Thyroid gland (tissue), 4 donors: ENCODE measurements at regions not wholly inside any gene's neighbourhood (a gene's known extent, or its start where the extent isn't known, plus 50 kb on each side); places are given as distances from the start of the nearest gene placed in this dataset.

Experiments
- DNase-seq, 2 donors: peaks; one replicate each; pipeline ENCODE4 v3.0.0-alpha.2; 2019
- H3K27ac ChIP-seq, 3 donors: fragments of 200-600 bp; sonication (generic); 1 replicate in 2 of 3; 2 replicates in 1 of 3; pipeline ENCODE4 v1.5.1; 2016 to 2019; ENCODE audit warnings: mild to moderate bottlenecking in 1 of 3, moderate library complexity in 1 of 3
- H3K27me3 ChIP-seq: fragments of 200-600 bp; sonication (generic); one replicate; pipeline ENCODE4 v1.5.1; 2019
- H3K36me3 ChIP-seq, 2 donors: fragments of 200-600 bp; sonication (generic); one replicate each; pipeline ENCODE4 v1.5.1; 2016 to 2019
- H3K4me1 ChIP-seq, 2 donors: fragments of 200-600 bp; sonication (generic); one replicate each; pipeline ENCODE4 v1.5.1; 2017 to 2019
- H3K4me3 ChIP-seq, 3 donors: fragments of 200-600 bp; sonication (generic); replicated peaks in 1 of 3; 1 replicate in 2 of 3; 2 replicates in 1 of 3; pipeline ENCODE4 v1.5.1; 2016; ENCODE audit warnings: mild to moderate bottlenecking in 1 of 3
- H3K9me3 ChIP-seq: fragments of 200-600 bp; sonication (generic); one replicate; pipeline ENCODE4 v1.5.1; 2017
- CTCF ChIP-seq, 6 experiments: fragments of 200-600 bp in 3 of 6; fragments of 450-650 bp in 3 of 6; sonication (generic) in 3 of 6; IDR thresholded peaks; one replicate each; pipeline ENCODE4 v1.5.1; 2016 to 2019; ENCODE audit warnings: antibody characterized with exemption in 6 of 6, mild to moderate bottlenecking in 2 of 6, inconsistent platforms in 1 of 6, moderate library complexity in 1 of 6
- POLR2A ChIP-seq, 2 donors: fragments of 450-650 bp; IDR thresholded peaks; one replicate each; pipeline ENCODE4 v1.6.1; 2017; ENCODE audit warnings: antibody characterized with exemption in 2 of 2, mild to moderate bottlenecking in 2 of 2, moderate library complexity in 1 of 2
- WGBS, 2 donors: methylation state at CpG; one replicate each; pipeline ENCODE4 v1.1.5; 2017; 5-methylcytosine and 5-hydroxymethylcytosine counted together
- intact Hi-C: fragments of 100-400 bp; cut with DNase I; formaldehyde crosslinking; loops from one replicate; pipeline ENCODE4 v1.15.1; 2023

- WGBS, 2 donors = 80 to 83% methylated on average over 7 of the region's 7 CpGs
These were observed 350.1 kb upstream of the MKI67 start for GRCh38 chr10:128476368-128476725.

GRCh38 chr10:128476845-128477244 lies 350.6 kb upstream of the MKI67 start:
- no peaks in the 10 kb centered on the region for H3K36me3 ChIP-seq
- no peak overlapping the region for H3K27ac ChIP-seq
- H3K4me3 ChIP-seq = no peak overlapping the region
- no peaks in the 10 kb centered on the region for H3K4me1 ChIP-seq
- no peaks in the 10 kb centered on the region for H3K27me3 ChIP-seq
- 22 to 53% methylated on average over 4 of the region's 4 CpGs for WGBS, 2 donors
- H3K9me3 ChIP-seq = no peaks in the 10 kb centered on the region
- no peak for DNase-seq
- TF ChIP-seq CTCF (IDR thresholded peaks at IDR 0.05) = no peak
- intact Hi-C loops = no loop called here

More at GRCh38 chr10:128476368-128476725, 350.1 kb upstream of the MKI67 start:
- H3K4me1 ChIP-seq = no peaks in the 10 kb centered on the region
- no peaks in the 10 kb centered on the region for H3K27me3 ChIP-seq
- no peak for TF ChIP-seq POLR2A (IDR thresholded peaks at IDR 0.05)
- TF ChIP-seq CTCF (IDR thresholded peaks at IDR 0.05) = no peak
- intact Hi-C loops = no loop called here
- no peaks in the 10 kb centered on the region for H3K36me3 ChIP-seq
- no peaks in the 10 kb centered on the region for H3K9me3 ChIP-seq
- no peak for DNase-seq
- H3K4me3 ChIP-seq = no peak overlapping the region
- no peak overlapping the region for H3K27ac ChIP-seq

- Histone ChIP-seq H3K27me3 (no peaks in the 10 kb centered on the region), H3K4me3 (no peak overlapping the region), H3K9me3 (no peaks in the 10 kb centered on the region), H3K36me3 (no peaks in the 10 kb centered on the region), H3K27ac (no peak overlapping the region), H3K4me1 (no peaks in the 10 kb centered on the region)
- TF ChIP-seq CTCF (IDR thresholded peaks at IDR 0.05) = no peak
- no peak for TF ChIP-seq POLR2A (IDR thresholded peaks at IDR 0.05)
- intact Hi-C loops = no loop called here
- WGBS, 2 donors = 42 to 54% methylated on average over 9 of the region's 9 CpGs
- no peak for DNase-seq
These were observed 354.4 kb upstream of the MKI67 start for GRCh38 chr10:128480601-128481000.

GRCh38 chr10:128481152-128481840 lies 355.1 kb upstream of the MKI67 start:
- Histone ChIP-seq H3K4me3 (no peak overlapping the region), H3K27me3 (no peaks in the 10 kb centered on the region), H3K36me3 (no peaks in the 10 kb centered on the region), H3K27ac (no peak overlapping the region), H3K4me1 (no peaks in the 10 kb centered on the region), H3K9me3 (no peaks in the 10 kb centered on the region)
- intact Hi-C loops = no loop called here
- TF ChIP-seq CTCF (IDR thresholded peaks at IDR 0.05) (no peak), POLR2A (IDR thresholded peaks at IDR 0.05) (no peak)
- DNase-seq = no peak
- 67 to 72% methylated on average over 21 of the region's 21 CpGs for WGBS, 2 donors

GRCh38 chr10:128482052-128482451 lies 355.8 kb upstream of the MKI67 start:
- Histone ChIP-seq H3K9me3 (no peaks in the 10 kb centered on the region), H3K27ac (no peak overlapping the region), H3K4me1 (no peaks in the 10 kb centered on the region), H3K4me3 (no peak overlapping the region), H3K27me3 (no peaks in the 10 kb centered on the region), H3K36me3 (no peaks in the 10 kb centered on the region)
- no peak for TF ChIP-seq POLR2A (IDR thresholded peaks at IDR 0.05)
- TF ChIP-seq CTCF (IDR thresholded peaks at IDR 0.05) = no peak
- no peak for DNase-seq
- intact Hi-C loops = no loop called here
- WGBS, 2 donors = 82 to 85% methylated on average over 6 to 7 of the region's 7 CpGs
